ENCODE measurements at regions not wholly inside any gene's neighbourhood (a gene's known extent, or its start where the extent isn't known, plus 50 kb on each side); places are given as distances from the start of the nearest gene placed in this dataset.

DNA sequence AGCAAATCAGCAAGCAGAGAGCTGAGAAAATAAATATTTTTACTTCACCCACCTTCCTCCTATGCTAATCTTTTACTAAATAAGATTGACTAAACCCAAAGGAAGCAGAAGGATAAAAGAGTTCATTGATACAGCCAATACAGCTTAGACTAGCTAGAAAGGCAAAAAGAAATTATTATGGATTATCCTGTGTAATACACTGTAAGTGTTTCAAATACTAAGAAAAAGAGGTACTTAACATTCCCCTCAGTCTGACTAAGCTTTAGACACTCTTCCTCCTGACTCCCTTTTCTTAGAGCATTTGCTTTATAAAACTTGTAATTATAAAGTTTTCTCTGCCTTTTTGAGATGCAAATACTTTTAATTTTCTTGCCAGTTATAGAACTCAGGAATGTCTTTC, 848.9 kb upstream of the CADM2 start:
- TF ChIP-seq, protein P1, sequence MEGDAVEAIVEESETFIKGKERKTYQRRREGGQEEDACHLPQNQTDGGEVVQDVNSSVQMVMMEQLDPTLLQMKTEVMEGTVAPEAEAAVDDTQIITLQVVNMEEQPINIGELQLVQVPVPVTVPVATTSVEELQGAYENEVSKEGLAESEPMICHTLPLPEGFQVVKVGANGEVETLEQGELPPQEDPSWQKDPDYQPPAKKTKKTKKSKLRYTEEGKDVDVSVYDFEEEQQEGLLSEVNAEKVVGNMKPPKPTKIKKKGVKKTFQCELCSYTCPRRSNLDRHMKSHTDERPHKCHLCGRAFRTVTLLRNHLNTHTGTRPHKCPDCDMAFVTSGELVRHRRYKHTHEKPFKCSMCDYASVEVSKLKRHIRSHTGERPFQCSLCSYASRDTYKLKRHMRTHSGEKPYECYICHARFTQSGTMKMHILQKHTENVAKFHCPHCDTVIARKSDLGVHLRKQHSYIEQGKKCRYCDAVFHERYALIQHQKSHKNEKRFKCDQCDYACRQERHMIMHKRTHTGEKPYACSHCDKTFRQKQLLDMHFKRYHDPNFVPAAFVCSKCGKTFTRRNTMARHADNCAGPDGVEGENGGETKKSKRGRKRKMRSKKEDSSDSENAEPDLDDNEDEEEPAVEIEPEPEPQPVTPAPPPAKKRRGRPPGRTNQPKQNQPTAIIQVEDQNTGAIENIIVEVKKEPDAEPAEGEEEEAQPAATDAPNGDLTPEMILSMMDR (conservative IDR thresholded peaks at IDR 0.05; ENCODE audit: low read depth, low read length): no peak
- Histone ChIP-seq H3K9ac (no peak overlapping the region), H3K79me2 (ENCODE audit: insufficient read depth, low read depth) (no peaks in the 10 kb centered on the region), H3K36me3 (ENCODE audit: insufficient read depth) (no peaks in the 10 kb centered on the region), H3K4me1 (ENCODE audit: low read depth, poor library complexity, severe bottlenecking) (no peaks in the 10 kb centered on the region), H4K20me1 (ENCODE audit: insufficient read depth) (no peaks in the 10 kb centered on the region), H3K4me2 (no peak overlapping the region), H3K4me3 (IDR thresholded peaks at IDR 0.05; ENCODE audit: insufficient read depth, low read depth, low read length) (no peak overlapping the region), H3K27me3 (ENCODE audit: insufficient read depth, low read depth) (no peaks in the 10 kb centered on the region), H2AFZ (ENCODE audit: low read depth) (no peak overlapping the region), H3K27ac (no peak overlapping the region)

DNA sequence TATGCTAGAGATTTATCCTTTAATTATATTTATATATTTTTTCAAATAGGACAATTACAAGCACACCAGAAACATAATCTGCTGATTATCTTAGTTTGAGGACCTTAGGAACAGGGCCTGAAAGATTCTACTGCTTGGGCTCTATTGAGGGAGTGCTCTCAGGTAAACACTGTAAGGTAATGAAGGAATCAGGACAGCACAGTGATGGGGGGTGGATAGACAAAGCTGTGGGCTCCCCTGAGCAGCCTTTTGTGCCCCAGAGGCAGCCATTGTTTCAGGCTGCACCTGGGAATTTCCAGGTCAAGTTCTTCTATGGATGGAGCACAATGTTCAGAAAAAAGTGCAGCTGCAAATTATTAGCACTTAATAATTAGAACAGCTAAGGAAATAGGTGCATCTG, 848.0 kb upstream of the CADM2 start:
- Histone ChIP-seq H4K20me1 (ENCODE audit: insufficient read depth) (no peaks in the 10 kb centered on the region), H3K4me1 (ENCODE audit: low read depth, poor library complexity, severe bottlenecking) (no peaks in the 10 kb centered on the region), H3K9ac (no peak overlapping the region), H3K27ac (no peak overlapping the region), H2AFZ (ENCODE audit: low read depth) (no peak overlapping the region), H3K36me3 (ENCODE audit: insufficient read depth) (no peaks in the 10 kb centered on the region), H3K79me2 (ENCODE audit: insufficient read depth, low read depth) (no peaks in the 10 kb centered on the region), H3K4me2 (no peak overlapping the region), H3K4me3 (IDR thresholded peaks at IDR 0.05; ENCODE audit: insufficient read depth, low read depth, low read length) (no peak overlapping the region), H3K27me3 (ENCODE audit: insufficient read depth, low read depth) (no peaks in the 10 kb centered on the region)
- TF ChIP-seq, protein P1 (conservative IDR thresholded peaks at IDR 0.05; ENCODE audit: low read depth, low read length): no peak

DNA sequence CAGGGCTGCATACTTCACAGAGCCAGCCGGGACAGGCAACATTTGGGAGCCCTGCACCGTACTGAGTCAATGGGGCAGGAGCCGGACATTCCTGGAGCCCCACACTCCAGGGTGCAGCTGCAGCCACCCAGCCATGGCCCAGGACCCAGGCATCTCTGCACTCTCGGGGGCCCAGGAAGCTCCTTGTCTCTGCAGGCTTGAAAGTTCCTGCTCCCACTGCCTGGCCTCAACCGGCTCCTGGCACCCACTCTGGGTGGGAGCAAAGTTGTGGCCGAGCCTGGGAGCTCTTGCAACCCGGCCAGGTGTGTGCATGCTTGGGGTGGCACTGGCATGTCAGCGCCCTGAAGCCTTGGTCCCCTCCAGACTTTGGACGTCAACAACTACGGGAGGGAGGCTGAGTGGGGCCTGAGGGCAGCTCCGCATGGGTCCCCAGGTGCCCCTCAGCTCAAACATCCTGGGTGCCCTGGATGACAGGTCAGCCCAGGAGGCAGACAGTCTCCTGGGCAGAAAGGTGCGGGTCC, 833.5 kb upstream of the CADM2 start:
- Histone ChIP-seq H3K36me3 (ENCODE audit: insufficient read depth) (no peaks in the 10 kb centered on the region), H3K4me3 (IDR thresholded peaks at IDR 0.05; ENCODE audit: insufficient read depth, low read depth, low read length) (no peak overlapping the region), H3K27ac (no peak overlapping the region), H3K9ac (no peak overlapping the region), H3K27me3 (ENCODE audit: insufficient read depth, low read depth) (no peaks in the 10 kb centered on the region), H3K4me2 (no peak overlapping the region), H4K20me1 (ENCODE audit: insufficient read depth) (no peaks in the 10 kb centered on the region), H3K4me1 (ENCODE audit: low read depth, poor library complexity, severe bottlenecking) (no peaks in the 10 kb centered on the region), H3K79me2 (ENCODE audit: insufficient read depth, low read depth) (no peaks in the 10 kb centered on the region), H2AFZ (ENCODE audit: low read depth) (no peak overlapping the region)
- TF ChIP-seq, protein P1 (conservative IDR thresholded peaks at IDR 0.05; ENCODE audit: low read depth, low read length): no peak

DNA sequence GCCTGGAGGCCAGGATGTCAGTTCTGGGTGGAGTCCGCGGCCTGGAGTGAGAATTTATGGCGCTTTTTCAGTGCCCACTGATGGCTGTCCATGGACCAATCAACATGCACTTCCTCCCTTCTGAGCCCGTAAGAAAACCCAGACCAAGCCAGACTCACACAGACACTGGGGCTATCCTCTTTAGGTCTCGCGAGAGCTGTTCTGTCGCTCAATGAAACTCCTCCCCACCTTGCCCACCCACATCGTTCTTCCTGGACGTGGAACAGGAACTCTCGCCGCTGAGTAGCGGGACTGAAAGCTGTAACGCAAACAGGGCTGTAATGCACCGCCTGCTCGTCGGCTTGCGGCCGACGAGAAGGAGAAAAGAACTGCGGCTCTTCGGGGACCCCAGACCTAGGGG, 833.0 kb upstream of the CADM2 start:
- Histone ChIP-seq H2AFZ (ENCODE audit: low read depth) (no peak overlapping the region), H3K9ac (no peak overlapping the region), H4K20me1 (ENCODE audit: insufficient read depth) (no peaks in the 10 kb centered on the region), H3K4me3 (IDR thresholded peaks at IDR 0.05; ENCODE audit: insufficient read depth, low read depth, low read length) (no peak overlapping the region), H3K79me2 (ENCODE audit: insufficient read depth, low read depth) (no peaks in the 10 kb centered on the region), H3K27ac (no peak overlapping the region), H3K27me3 (ENCODE audit: insufficient read depth, low read depth) (no peaks in the 10 kb centered on the region), H3K36me3 (ENCODE audit: insufficient read depth) (no peaks in the 10 kb centered on the region), H3K4me1 (ENCODE audit: low read depth, poor library complexity, severe bottlenecking) (no peaks in the 10 kb centered on the region), H3K4me2 (no peak overlapping the region)
- TF ChIP-seq, protein P1 (conservative IDR thresholded peaks at IDR 0.05; ENCODE audit: low read depth, low read length): no peak
